ENCODE measurements at regions not wholly inside any gene's neighbourhood (a gene's known extent, or its start where the extent isn't known, plus 50 kb on each side); places are given as distances from the start of the nearest gene placed in this dataset.

GRCh38 chr11:95434489-95435057 lies 203.6 kb upstream of the SESN3 start:
- Histone ChIP-seq H2BK120ac (ENCODE audit: low read depth, low read length) (no peak overlapping the region), H2AFZ (replicated peaks; ENCODE audit: low read length, poor library complexity) (no peak overlapping the region), H3K4ac (ENCODE audit: low read depth, low read length) (no peak overlapping the region), H3K36me3 (ENCODE audit: control insufficient read depth, insufficient read depth, low read length) (no peaks in the 10 kb centered on the region), H3K9me1 (ENCODE audit: insufficient read depth, low read length) (no peaks in the 10 kb centered on the region), H4K5ac (ENCODE audit: low read depth, low read length) (no peak overlapping the region), H4K8ac (ENCODE audit: low read depth in 2 of 2, low read length in 2 of 2) (no peak overlapping the region), H2BK5ac (ENCODE audit: low read depth, low read length, poor library complexity, severe bottlenecking) (no peak overlapping the region), H2AK9ac (replicated peaks; ENCODE audit: low read depth, low read length, poor library complexity) (no peak overlapping the region), H2BK15ac (ENCODE audit: low read depth, low read length) (no peak overlapping the region), H3K4me3 (ENCODE audit: insufficient read depth, low read depth, low read length) (no peak overlapping the region), H3K4me1 (ENCODE audit: control insufficient read depth, insufficient read depth, low read length) (no peaks in the 10 kb centered on the region), H3K9ac (ENCODE audit: low read depth, low read length) (no peak overlapping the region), H2AK5ac (ENCODE audit: low read depth, low read length) (no peak overlapping the region), H3K27ac (ENCODE audit: insufficient read depth, low read length) (no peak overlapping the region), H3K27me3 (ENCODE audit: control insufficient read depth, insufficient read depth, low read length) (no peaks in the 10 kb centered on the region; the same call in 1 of the 2 replicates), H3K4me2 (ENCODE audit: low read depth, low read length) (no peak overlapping the region), H3K23ac (ENCODE audit: low read depth, low read length) (no peak overlapping the region), H3K79me1 (ENCODE audit: low read depth in 1 of 2, low read length in 2 of 2) (no peaks in the 10 kb centered on the region), H2BK20ac (ENCODE audit: low read depth, low read length) (no peak overlapping the region), H3K9me3 (ENCODE audit: control insufficient read depth, insufficient read depth, low read length) (no peaks in the 10 kb centered on the region), H4K20me1 (ENCODE audit: insufficient read depth, low read length) (no peaks in the 10 kb centered on the region), H4K91ac (ENCODE audit: insufficient read depth, low read depth, low read length) (no peak overlapping the region), H3K56ac (ENCODE audit: extremely low read depth, insufficient read depth, low read length) (no peak overlapping the region), H3K14ac (replicated peaks; ENCODE audit: low read depth, low read length) (no peak overlapping the region), H3K18ac (ENCODE audit: low read depth, low read length) (no peak overlapping the region)
- POLR2A ChIA-PET (ENCODE audit: unreplicated experiment), result no interaction called here
- in situ Hi-C loops (cut with MboI; ENCODE audit: low sequenced_read_pairs) (no loop called here), intact Hi-C loops (cut with micrococcal nuclease) (no loop called here), dilution Hi-C loops (cut with HindIII; ENCODE audit: low sequenced_read_pairs, unreplicated experiment) (no loop called here)
- TF ChIP-seq BHLHE40 (IDR thresholded peaks at IDR 0.05; ENCODE audit: low read depth, low read length) (no peak), MAFK (IDR thresholded peaks at IDR 0.05; ENCODE audit: low read depth, low read length) (no peak), MAZ (IDR thresholded peaks at IDR 0.05; ENCODE audit: borderline replicate concordance, low read depth, low read length) (no peak), CEBPB (IDR thresholded peaks at IDR 0.05; ENCODE audit: low read depth, low read length) (no peak), SMC3 (IDR thresholded peaks at IDR 0.05; ENCODE audit: low read depth, low read length) (no peak), RCOR1 (IDR thresholded peaks at IDR 0.05; ENCODE audit: insufficient replicate concordance, low read length) (no peak), POLR2A (IDR thresholded peaks at IDR 0.05; ENCODE audit: low read depth, low read length) (no peak), CHD1 (IDR thresholded peaks at IDR 0.05; ENCODE audit: low read depth, low read length) (no peak), ELK1 (IDR thresholded peaks at IDR 0.05; ENCODE audit: borderline replicate concordance, low read depth, low read length) (no peak), FOS (IDR thresholded peaks at IDR 0.05; ENCODE audit: low read depth, low read length) (no peak), RAD21 (IDR thresholded peaks at IDR 0.05; ENCODE audit: low read length) (no peak), CTCF (conservative IDR thresholded peaks at IDR 0.05; ENCODE audit: low read depth, low read length) (no peak), MXI1 (IDR thresholded peaks at IDR 0.05; ENCODE audit: borderline replicate concordance, low read depth, low read length) (no peak), NFE2L2 (IDR thresholded peaks at IDR 0.05; ENCODE audit: low read depth, low read length) (no peak), USF2 (IDR thresholded peaks at IDR 0.05; ENCODE audit: low read depth, low read length) (no peak)
- ATAC-seq (ENCODE audit: low read depth), result no peak
- WGBS, 2 experiments (ENCODE audit: extremely low coverage in 2 of 2, insufficient read length in 1 of 2), result no CpG with 5 or more reads among the region's 1 CpG
- DNase-seq, result no peak
- BruUV-seq (replicated peaks), result no TSS peak
- CTCF ChIA-PET, result no interaction called here

Data from IMR-90 (cell line).